Gastroesophageal sphincter (tissue), 4 donors: ENCODE measurements at regions not wholly inside any gene's neighbourhood (a gene's known extent, or its start where the extent isn't known, plus 50 kb on each side); places are given as distances from the start of the nearest gene placed in this dataset.

Experiments
- ATAC-seq: fragments of 150-250 bp; one replicate; pipeline ENCODE4 v1.9.1; 2016; ENCODE audit warnings: mild to moderate bottlenecking, moderate library complexity
- H3K27ac ChIP-seq, 4 donors: fragments of 200-600 bp; sonication (generic) in 3 of 4; 1 replicate in 3 of 4; 2 replicates in 1 of 4; pipeline ENCODE4 v1.5.1; 2016 to 2019
- H3K27me3 ChIP-seq: fragments of 200-600 bp; sonication (generic); one replicate; pipeline ENCODE4 v1.5.1; 2019
- H3K36me3 ChIP-seq, 2 donors: fragments of 200-600 bp; sonication (generic); one replicate each; pipeline ENCODE4 v1.5.1; 2019; ENCODE audit warnings: control low read depth in 1 of 2
- H3K4me1 ChIP-seq, 3 donors: fragments of 200-600 bp; sonication (generic); 1 replicate in 2 of 3; 2 replicates in 1 of 3; pipeline ENCODE4 v1.5.1; 2016 to 2019; ENCODE audit warnings: control low read depth in 2 of 3
- H3K4me3 ChIP-seq, 2 donors: fragments of 200-600 bp; sonication (generic); one replicate each; pipeline ENCODE4 v1.5.1; 2019; ENCODE audit warnings: mild to moderate bottlenecking in 1 of 2, moderate library complexity in 1 of 2
- H3K9me3 ChIP-seq, 3 donors: fragments of 200-600 bp; sonication (generic); one replicate each; pipeline ENCODE4 v1.5.1; 2017 to 2019; ENCODE audit warnings: control low read depth in 2 of 3
- EP300 ChIP-seq: sonication (generic); formaldehyde crosslinking; IDR thresholded peaks from one replicate; pipeline ENCODE4 v1.6.1; 2017; ENCODE audit warnings: antibody characterized with exemption, mild to moderate bottlenecking
- POLR2A ChIP-seq, 2 donors: fragments of 450-650 bp; IDR thresholded peaks; one replicate each; pipeline ENCODE4 v1.6.1; 2017; ENCODE audit warnings: antibody characterized with exemption in 2 of 2, mild to moderate bottlenecking in 2 of 2, moderate library complexity in 1 of 2
- POLR2AphosphoS5 ChIP-seq: sonication (generic); formaldehyde crosslinking; IDR thresholded peaks from one replicate; pipeline ENCODE4 v1.6.1; 2017; ENCODE audit warnings: antibody characterized with exemption
- WGBS, 2 donors: methylation state at CpG; one replicate each; pipeline ENCODE4 v1.1.5; 2018; ENCODE audit warnings: low coverage in 1 of 2; 5-methylcytosine and 5-hydroxymethylcytosine counted together
- TF ChIP-seq, protein P1 (sequence below), 4 experiments: fragments of 200-600 bp in 2 of 4; fragments of 450-650 bp in 2 of 4; sonication (generic) in 1 of 4; IDR thresholded peaks; one replicate each; pipeline ENCODE4 v1.5.1; 2017 to 2019; ENCODE audit warnings: antibody characterized with exemption in 4 of 4, mild to moderate bottlenecking in 2 of 4, moderate library complexity in 2 of 4

- no peak overlapping the region for H3K4me3 ChIP-seq
- no peaks in the 10 kb centered on the region for H3K27me3 ChIP-seq
- H3K27ac ChIP-seq: no peak overlapping the region
- no peak for TF ChIP-seq POLR2A (IDR thresholded peaks at IDR 0.05)
- TF ChIP-seq, protein P1, sequence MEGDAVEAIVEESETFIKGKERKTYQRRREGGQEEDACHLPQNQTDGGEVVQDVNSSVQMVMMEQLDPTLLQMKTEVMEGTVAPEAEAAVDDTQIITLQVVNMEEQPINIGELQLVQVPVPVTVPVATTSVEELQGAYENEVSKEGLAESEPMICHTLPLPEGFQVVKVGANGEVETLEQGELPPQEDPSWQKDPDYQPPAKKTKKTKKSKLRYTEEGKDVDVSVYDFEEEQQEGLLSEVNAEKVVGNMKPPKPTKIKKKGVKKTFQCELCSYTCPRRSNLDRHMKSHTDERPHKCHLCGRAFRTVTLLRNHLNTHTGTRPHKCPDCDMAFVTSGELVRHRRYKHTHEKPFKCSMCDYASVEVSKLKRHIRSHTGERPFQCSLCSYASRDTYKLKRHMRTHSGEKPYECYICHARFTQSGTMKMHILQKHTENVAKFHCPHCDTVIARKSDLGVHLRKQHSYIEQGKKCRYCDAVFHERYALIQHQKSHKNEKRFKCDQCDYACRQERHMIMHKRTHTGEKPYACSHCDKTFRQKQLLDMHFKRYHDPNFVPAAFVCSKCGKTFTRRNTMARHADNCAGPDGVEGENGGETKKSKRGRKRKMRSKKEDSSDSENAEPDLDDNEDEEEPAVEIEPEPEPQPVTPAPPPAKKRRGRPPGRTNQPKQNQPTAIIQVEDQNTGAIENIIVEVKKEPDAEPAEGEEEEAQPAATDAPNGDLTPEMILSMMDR (IDR thresholded peaks at IDR 0.05): no peak
- TF ChIP-seq POLR2AphosphoS5: no peak
- TF ChIP-seq EP300: no peak
- no peaks in the 10 kb centered on the region for H3K4me1 ChIP-seq
- WGBS, 2 donors: 83% methylated on average over 2 of the region's 3 CpGs; no CpG with 5 or more reads in 1 of the 2 donors
- no peaks in the 10 kb centered on the region for H3K36me3 ChIP-seq
- H3K9me3 ChIP-seq: no peaks in the 10 kb centered on the region
- ATAC-seq: no peak
Measured at GRCh38 chr6:25217829-25218228, 61.3 kb upstream of the CARMIL1 start.

DNA sequence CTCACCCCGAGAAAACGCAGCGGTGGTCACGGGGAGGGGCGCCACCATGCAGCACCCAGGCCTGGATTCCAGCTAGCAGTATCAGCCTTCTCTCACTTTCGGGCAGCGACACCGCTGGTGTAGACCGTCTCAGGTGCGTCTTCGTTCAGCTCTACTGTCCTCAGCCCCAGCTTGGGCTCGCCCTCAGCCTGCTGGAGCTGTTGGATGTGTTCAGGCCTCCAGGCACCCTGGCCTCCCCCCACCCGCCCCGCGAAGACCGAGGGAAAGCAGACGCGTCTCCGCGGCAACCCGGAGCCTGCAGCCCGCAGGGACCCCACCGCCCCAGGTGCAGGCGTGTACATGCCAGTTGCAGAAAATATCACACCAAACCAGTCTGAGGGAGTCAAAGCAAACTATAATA is 60.8 kb upstream of the CARMIL1 start:
- no peak for TF ChIP-seq POLR2AphosphoS5
- TF ChIP-seq EP300: no peak
- TF ChIP-seq POLR2A (IDR thresholded peaks at IDR 0.05): no peak
- TF ChIP-seq, protein P1 (IDR thresholded peaks at IDR 0.05): no peak
- H3K36me3 ChIP-seq: no peaks in the 10 kb centered on the region
- H3K4me3 ChIP-seq: no peak overlapping the region
- no peak for ATAC-seq
- peaks cover 0 to 3% (median 0%) of the 10 kb centered on the region in 3 donors for H3K4me1 ChIP-seq
- H3K27ac ChIP-seq: no peak overlapping the region
- H3K27me3 ChIP-seq: no peaks in the 10 kb centered on the region
- 96% methylated on average over 4 of the region's 24 CpGs; no CpG with 5 or more reads in 1 of the 2 donors for WGBS, 2 donors
- H3K9me3 ChIP-seq: no peaks in the 10 kb centered on the region

- Histone ChIP-seq H3K9me3 (no peaks in the 10 kb centered on the region), H3K4me3 (no peak overlapping the region), H3K36me3 (no peaks in the 10 kb centered on the region), H3K4me1 (peaks cover 0 to 10% (median 0%) of the 10 kb centered on the region in 3 donors), H3K27me3 (no peaks in the 10 kb centered on the region), H3K27ac (no peak overlapping the region)
- TF ChIP-seq, protein P1 (IDR thresholded peaks at IDR 0.05): no peak
- TF ChIP-seq POLR2A (IDR thresholded peaks at IDR 0.05) (no peak), POLR2AphosphoS5 (no peak), EP300 (no peak)
- no peak for ATAC-seq
- WGBS, 2 donors: 0% methylated on average over 1 of the region's 1 CpG
Measured at GRCh38 chr6:25219216-25219916, 59.8 kb upstream of the CARMIL1 start.

DNA sequence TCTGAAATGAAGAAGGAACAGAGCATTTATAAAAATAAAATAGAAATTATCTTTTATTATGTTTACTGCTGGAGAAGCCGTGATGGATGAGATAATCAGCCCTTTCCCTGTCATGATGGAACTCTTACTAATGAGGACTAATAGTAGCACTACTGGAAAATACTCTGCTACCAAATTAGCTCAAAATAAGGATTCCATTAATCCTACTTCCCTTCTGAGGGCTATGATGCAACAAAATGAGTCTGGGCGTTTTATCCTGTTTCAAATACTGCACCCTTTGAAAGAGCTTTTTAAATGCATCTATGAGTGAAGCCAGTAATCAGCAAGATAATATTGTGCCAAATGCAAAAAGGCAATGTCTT is 59.3 kb upstream of the CARMIL1 start:
- H3K36me3 ChIP-seq: no peaks in the 10 kb centered on the region
- ATAC-seq: no peak
- no peaks in the 10 kb centered on the region for H3K27me3 ChIP-seq
- WGBS, 2 donors: 37 to 50% methylated on average over 2 of the region's 2 CpGs
- no peak overlapping the region for H3K4me3 ChIP-seq
- no peak for TF ChIP-seq POLR2A (IDR thresholded peaks at IDR 0.05)
- no peak for TF ChIP-seq EP300
- TF ChIP-seq POLR2AphosphoS5: no peak
- TF ChIP-seq, protein P1 (IDR thresholded peaks at IDR 0.05): no peak
- H3K9me3 ChIP-seq: no peaks in the 10 kb centered on the region
- no peak overlapping the region for H3K27ac ChIP-seq
- H3K4me1 ChIP-seq: peaks cover 0 to 10% (median 0%) of the 10 kb centered on the region in 3 donors

- Histone ChIP-seq H3K9me3 (no peaks in the 10 kb centered on the region), H3K27ac (no peak overlapping the region), H3K36me3 (no peaks in the 10 kb centered on the region), H3K4me1 (peaks cover 0 to 10% (median 0%) of the 10 kb centered on the region in 3 donors), H3K27me3 (no peaks in the 10 kb centered on the region), H3K4me3 (no peak overlapping the region)
- WGBS, 2 donors: 50 to 63% methylated on average over 1 of the region's 1 CpG
- ATAC-seq: no peak
- TF ChIP-seq, protein P1 (IDR thresholded peaks at IDR 0.05): no peak
- TF ChIP-seq POLR2A (IDR thresholded peaks at IDR 0.05) (no peak), POLR2AphosphoS5 (no peak), EP300 (no peak)
Measured at GRCh38 chr6:25220857-25221256, 58.3 kb upstream of the CARMIL1 start.
